PFSK-1 (cell line): ENCODE measurements at regions not wholly inside any gene's neighbourhood (a gene's known extent, or its start where the extent isn't known, plus 50 kb on each side); places are given as distances from the start of the nearest gene placed in this dataset.

ENCODE experiments used
- POLR2AphosphoS5 ChIP-seq: IDR thresholded peaks from 2 replicates; pipeline ENCODE4 v1.6.1; 2012; ENCODE audit warnings: low read depth, mild to moderate bottlenecking, control low read depth, low read length, moderate library complexity
- SIN3A ChIP-seq: IDR thresholded peaks from 2 replicates; pipeline ENCODE4 v1.6.1; 2012; ENCODE audit warnings: mild to moderate bottlenecking, low read length, moderate library complexity, borderline replicate concordance; ENCODE audit not compliant: insufficient read depth

DNA sequence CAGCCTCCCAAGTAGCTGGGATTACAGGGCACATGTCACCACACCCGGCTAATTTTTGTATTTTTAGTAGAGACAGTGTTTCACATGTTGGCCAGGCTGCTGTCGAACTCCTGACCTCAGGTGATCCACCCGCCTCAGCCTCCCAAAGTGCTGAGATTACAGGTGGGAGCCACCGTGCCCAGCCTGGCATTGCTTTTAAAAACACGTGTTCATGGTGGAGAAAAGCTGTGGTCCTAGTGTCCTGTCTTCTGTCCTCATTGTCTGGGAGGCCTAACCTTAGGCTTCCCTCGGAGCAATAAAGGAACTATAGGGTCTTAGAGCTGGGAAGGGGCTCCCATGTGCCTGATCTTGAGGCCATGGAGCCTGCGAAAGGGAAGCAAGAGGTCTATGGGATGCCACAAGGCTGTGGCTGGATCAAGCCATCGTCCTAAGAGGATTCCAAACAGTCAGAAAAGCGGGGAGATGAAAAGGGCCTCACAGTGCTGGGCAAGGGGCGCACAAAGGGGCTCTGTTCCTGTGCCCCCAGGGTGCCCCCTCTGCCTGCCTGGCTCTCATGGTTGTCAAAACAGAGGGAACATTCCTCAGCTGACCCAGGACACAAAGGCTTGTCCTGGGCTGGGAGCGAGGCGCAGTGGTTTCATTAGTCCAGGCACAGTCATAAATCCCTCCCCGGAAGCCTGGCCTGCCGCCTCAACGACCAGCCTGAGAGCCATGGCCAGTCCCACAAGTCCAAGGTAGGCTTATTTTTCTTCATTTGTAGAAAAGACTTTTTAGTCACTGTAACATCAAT, 106.6 kb upstream of the TNS3 start:
- no peak for TF ChIP-seq POLR2AphosphoS5
- no peak for TF ChIP-seq SIN3A
